ENCODE measurements at regions not wholly inside any gene's neighbourhood (a gene's known extent, or its start where the extent isn't known, plus 50 kb on each side); places are given as distances from the start of the nearest gene placed in this dataset.

- DNase-seq (ENCODE audit: low spot score), result no peak
- Histone ChIP-seq H3K9me3 (ENCODE audit: control insufficient read depth in 4 of 4, low read length in 3 of 4) (no peaks in the 10 kb centered on the region), H3K4me1 (ENCODE audit: control insufficient read depth in 4 of 4, insufficient read depth in 4 of 4, low read length in 3 of 4) (peaks cover 0 to 4% (median 1%) of the 10 kb centered on the region in 4 donors), H3K9ac (ENCODE audit: low read depth in 1 of 2, low read length in 2 of 2) (no peak overlapping the region), H3K27me3 (ENCODE audit: control insufficient read depth in 4 of 4, insufficient read depth in 4 of 4, low read length in 3 of 4) (no peaks in the 10 kb centered on the region), H3K4me3 (ENCODE audit: low read depth in 1 of 3, low read length in 3 of 3) (no peak overlapping the region), H3K27ac (ENCODE audit: low read depth in 1 of 2, low read length in 2 of 2) (no peak overlapping the region), H3K36me3 (ENCODE audit: control insufficient read depth in 4 of 4, insufficient read depth in 3 of 4, low read depth in 1 of 4, low read length in 3 of 4) (no peaks in the 10 kb centered on the region)
- 59% methylated on average over 2 of the region's 2 CpGs for WGBS
- TF ChIP-seq SP1 (IDR thresholded peaks at IDR 0.05) (no peak), EGR1 (IDR thresholded peaks at IDR 0.05; ENCODE audit: low read depth in 2 of 2) (no peak), ZBTB33 (IDR thresholded peaks at IDR 0.05) (no peak), NR2F2 (IDR thresholded peaks at IDR 0.05) (no peak), TAF1 (conservative IDR thresholded peaks at IDR 0.05) (no peak), ATF3 (IDR thresholded peaks at IDR 0.05) (no peak), FOXA1 (IDR thresholded peaks at IDR 0.05) (no peak)
- TF ChIP-seq, protein P1, sequence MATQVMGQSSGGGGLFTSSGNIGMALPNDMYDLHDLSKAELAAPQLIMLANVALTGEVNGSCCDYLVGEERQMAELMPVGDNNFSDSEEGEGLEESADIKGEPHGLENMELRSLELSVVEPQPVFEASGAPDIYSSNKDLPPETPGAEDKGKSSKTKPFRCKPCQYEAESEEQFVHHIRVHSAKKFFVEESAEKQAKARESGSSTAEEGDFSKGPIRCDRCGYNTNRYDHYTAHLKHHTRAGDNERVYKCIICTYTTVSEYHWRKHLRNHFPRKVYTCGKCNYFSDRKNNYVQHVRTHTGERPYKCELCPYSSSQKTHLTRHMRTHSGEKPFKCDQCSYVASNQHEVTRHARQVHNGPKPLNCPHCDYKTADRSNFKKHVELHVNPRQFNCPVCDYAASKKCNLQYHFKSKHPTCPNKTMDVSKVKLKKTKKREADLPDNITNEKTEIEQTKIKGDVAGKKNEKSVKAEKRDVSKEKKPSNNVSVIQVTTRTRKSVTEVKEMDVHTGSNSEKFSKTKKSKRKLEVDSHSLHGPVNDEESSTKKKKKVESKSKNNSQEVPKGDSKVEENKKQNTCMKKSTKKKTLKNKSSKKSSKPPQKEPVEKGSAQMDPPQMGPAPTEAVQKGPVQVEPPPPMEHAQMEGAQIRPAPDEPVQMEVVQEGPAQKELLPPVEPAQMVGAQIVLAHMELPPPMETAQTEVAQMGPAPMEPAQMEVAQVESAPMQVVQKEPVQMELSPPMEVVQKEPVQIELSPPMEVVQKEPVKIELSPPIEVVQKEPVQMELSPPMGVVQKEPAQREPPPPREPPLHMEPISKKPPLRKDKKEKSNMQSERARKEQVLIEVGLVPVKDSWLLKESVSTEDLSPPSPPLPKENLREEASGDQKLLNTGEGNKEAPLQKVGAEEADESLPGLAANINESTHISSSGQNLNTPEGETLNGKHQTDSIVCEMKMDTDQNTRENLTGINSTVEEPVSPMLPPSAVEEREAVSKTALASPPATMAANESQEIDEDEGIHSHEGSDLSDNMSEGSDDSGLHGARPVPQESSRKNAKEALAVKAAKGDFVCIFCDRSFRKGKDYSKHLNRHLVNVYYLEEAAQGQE (IDR thresholded peaks at IDR 0.05), result no peak
Observed at GRCh38 chr6:105493736-105494135, 90.9 kb upstream of the PREP start.

DNA sequence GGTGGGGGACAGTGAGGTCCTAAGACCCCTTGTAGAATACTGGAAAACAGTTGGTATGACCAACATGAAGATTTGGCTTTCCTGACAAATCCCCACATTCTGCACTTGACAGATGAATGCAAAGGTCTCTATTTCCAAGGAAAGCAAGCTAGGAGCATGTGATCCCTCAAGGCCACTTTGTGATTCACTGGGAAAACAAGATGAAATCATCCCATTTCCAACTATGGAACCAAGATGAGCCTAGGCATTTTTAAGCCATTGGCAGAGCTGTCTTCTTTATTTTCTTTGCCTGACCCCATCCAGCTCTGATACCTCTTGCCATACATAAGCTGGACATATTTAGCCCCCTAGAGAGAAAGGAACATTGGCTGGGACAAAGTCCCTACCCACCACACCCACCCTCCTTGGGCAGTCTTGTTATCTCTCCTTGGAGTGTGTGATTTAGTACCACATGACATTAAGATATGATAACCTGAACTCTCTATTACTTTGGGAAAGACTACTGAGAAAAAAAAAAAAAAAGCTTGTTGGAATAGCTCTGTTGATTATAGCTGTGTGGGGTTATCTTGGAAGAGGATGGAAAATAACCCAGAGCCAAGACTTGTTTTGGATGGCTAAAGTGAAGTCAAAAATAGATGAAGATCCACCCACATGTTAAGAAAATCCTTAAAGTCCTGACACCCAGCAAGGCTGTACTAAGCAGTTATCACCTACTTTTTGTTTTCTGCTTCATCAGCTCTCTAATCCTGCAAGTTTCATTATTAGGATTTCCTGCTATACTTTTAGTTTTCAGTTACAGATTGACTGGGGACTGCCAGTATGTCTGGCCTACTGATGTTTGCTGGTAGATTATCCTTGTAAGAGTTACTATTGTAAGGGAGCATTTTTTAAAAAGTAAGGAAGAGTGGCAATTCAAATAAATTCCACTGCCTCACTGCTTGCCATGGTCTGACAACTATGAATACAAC, 90.1 kb upstream of the PREP start:
- peaks cover 0 to 4% (median 1%) of the 10 kb centered on the region in 4 donors for H3K4me1 ChIP-seq (ENCODE audit: control insufficient read depth in 4 of 4, insufficient read depth in 4 of 4, low read length in 3 of 4)
- H3K9ac ChIP-seq (ENCODE audit: low read depth in 1 of 2, low read length in 2 of 2), result no peak overlapping the region
- no peaks in the 10 kb centered on the region for H3K9me3 ChIP-seq (ENCODE audit: control insufficient read depth in 4 of 4, low read length in 3 of 4)
- no peaks in the 10 kb centered on the region for H3K27me3 ChIP-seq (ENCODE audit: control insufficient read depth in 4 of 4, insufficient read depth in 4 of 4, low read length in 3 of 4)
- H3K27ac ChIP-seq (ENCODE audit: low read depth in 1 of 2, low read length in 2 of 2), result no peak overlapping the region
- H3K4me3 ChIP-seq (ENCODE audit: low read depth in 1 of 3, low read length in 3 of 3), result no peak overlapping the region
- DNase-seq (ENCODE audit: low spot score), result no peak
- TF ChIP-seq SP1 (IDR thresholded peaks at IDR 0.05) (no peak), RAD21 (IDR thresholded peaks at IDR 0.05) (no peak), TAF1 (conservative IDR thresholded peaks at IDR 0.05) (no peak)
- TF ChIP-seq, protein P2, sequence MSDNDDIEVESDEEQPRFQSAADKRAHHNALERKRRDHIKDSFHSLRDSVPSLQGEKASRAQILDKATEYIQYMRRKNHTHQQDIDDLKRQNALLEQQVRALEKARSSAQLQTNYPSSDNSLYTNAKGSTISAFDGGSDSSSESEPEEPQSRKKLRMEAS (IDR thresholded peaks at IDR 0.05), result no peak
- TF ChIP-seq, protein P1 (IDR thresholded peaks at IDR 0.05), result no peak
- H3K36me3 ChIP-seq (ENCODE audit: control insufficient read depth in 4 of 4, insufficient read depth in 3 of 4, low read depth in 1 of 4, low read length in 3 of 4), result no peaks in the 10 kb centered on the region
